Skin epidermis (tissue), 12 donors: ENCODE measurements at regions not wholly inside any gene's neighbourhood (a gene's known extent, or its start where the extent isn't known, plus 50 kb on each side); places are given as distances from the start of the nearest gene placed in this dataset.
"Not testable (repeated sequence)": the region's sequence is repeated elsewhere in the genome, so short reads cannot be mapped to it uniquely, and the experiment has no call there.

ENCODE experiments used
- H3K27ac ChIP-seq, 21 experiments: fragments of 200-600 bp; sonication (generic) in 11 of 21; one replicate each; pipeline ENCODE4 v1.5.0; 2020; ENCODE audit warnings: mild to moderate bottlenecking in 3 of 21, inconsistent platforms in 2 of 21, moderate library complexity in 2 of 21
- H3K4me3 ChIP-seq, 7 experiments: fragments of 200-600 bp; sonication (generic) in 2 of 7; one replicate each; pipeline ENCODE4 v1.5.0; 2020; ENCODE audit warnings: inconsistent platforms in 2 of 7, mild to moderate bottlenecking in 2 of 7, moderate library complexity in 1 of 7

DNA sequence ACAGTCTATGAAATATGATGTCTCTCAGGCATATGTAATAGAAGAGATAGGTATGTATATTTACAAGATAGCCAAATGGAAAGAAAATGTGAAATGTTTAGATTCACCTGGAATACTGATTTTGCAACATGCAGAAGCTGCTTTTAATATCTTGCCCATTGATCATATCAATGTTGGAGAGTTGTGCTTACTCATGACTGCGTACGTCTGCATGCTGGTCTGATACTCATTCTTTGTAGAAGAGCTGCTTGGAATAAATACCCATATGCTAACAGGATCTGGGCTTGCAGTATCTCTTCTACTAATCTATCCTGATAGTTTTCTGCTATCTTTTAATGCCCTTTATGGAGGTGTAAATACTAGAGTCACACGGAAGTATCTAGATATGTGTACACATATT lies 120.6 kb upstream of the FOXP2 start:
- no peak overlapping the region for H3K27ac ChIP-seq
- no peak overlapping the region for H3K4me3 ChIP-seq

DNA sequence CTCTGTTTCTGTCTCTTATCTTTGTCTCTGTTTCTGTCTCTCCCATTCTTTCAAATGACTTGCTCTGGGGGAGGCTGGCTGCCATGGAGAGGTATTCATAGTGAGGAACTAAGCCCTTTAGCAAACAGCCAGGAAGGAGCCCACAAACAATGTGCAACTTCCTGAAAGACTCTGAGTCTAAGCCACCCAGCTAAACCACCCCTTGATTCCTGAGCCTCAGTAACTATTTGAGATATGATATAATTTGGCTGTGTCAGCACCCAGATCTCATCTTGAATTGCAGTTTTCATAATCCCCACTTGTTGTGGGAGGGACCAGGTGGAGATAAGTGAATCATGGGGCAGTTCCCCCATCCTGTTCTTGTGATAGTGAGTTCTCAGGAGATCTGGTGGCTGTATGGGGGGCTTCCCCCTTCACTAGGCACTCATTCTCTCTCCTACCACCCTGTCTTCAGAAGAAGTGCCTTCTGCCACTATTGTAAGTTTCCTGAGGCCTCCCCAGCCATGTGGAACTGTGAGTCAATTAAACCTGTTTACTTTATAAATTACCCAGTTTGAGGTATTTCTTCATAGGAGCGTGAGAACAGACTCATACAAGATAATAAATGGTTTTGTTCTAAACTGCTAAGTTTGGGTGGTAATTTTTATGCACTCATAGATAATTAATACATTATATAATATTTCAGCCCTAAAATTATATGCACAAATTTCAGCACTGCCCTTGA lies 121.2 kb upstream of the FOXP2 start:
- H3K27ac ChIP-seq = no peak overlapping the region

GRCh38 chr7:114279901-114280300 lies 134.7 kb upstream of the FOXP2 start:
- no peak overlapping the region for H3K4me3 ChIP-seq

More for the DNA sequence above, 121.2 kb upstream of the FOXP2 start:
- no peak overlapping the region for H3K4me3 ChIP-seq

GRCh38 chr7:114273218-114273617 lies 141.4 kb upstream of the FOXP2 start:
- H3K27ac ChIP-seq = no peak overlapping the region
- no peak overlapping the region for H3K4me3 ChIP-seq

More at GRCh38 chr7:114279901-114280300, 134.7 kb upstream of the FOXP2 start:
- no peak overlapping the region for H3K27ac ChIP-seq

- H3K27ac ChIP-seq = no peak overlapping the region
- H3K4me3 ChIP-seq = no peak overlapping the region
Observed at GRCh38 chr7:114269714-114270113, 144.9 kb upstream of the FOXP2 start.

DNA sequence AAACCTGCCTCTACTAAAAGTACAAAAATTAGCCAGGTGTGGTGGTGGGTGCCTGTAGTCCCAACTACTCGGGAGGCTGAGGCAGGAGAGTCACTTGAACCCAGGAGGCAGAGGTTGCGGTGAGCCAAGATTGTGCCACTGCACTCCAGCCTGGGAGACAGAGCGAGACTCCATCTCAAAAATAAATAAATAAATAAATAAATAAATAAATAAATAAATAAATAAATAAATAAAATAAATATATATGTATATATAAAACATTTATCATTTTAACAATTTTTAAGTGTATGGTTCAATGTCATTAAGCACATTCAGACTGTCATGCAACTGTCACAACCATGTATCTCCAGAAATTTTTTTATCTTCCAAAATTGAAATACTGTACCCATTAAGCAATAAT lies 147.1 kb upstream of the FOXP2 start:
- not testable (repeated sequence) for H3K4me3 ChIP-seq, H3K27ac ChIP-seq

- no peak overlapping the region for H3K4me3 ChIP-seq
Observed at GRCh38 chr7:114264023-114264422, 150.6 kb upstream of the FOXP2 start.

DNA sequence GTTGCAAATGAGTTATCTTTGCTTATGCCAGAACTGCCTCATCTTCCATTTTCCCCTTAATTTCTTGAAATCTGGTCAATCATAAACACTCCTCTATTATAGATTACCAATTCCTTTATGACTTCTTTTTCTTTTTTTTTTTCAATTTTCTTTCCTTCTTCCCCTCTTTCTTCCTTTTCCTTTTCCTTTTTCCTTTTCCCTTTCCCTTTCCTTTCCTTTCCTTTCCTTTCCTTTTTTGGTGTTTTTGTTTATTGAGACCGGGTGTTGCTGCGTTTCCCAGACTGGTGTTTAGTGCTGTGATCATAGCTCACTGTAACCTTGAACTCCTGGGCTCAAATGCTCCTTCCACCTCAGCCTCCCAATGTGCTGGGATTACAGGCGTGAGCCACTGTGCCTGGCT lies 151.4 kb upstream of the FOXP2 start:
- H3K27ac ChIP-seq = no peak overlapping the region
- H3K4me3 ChIP-seq = no peak overlapping the region

More at GRCh38 chr7:114264023-114264422, 150.6 kb upstream of the FOXP2 start:
- no peak overlapping the region for H3K27ac ChIP-seq

GRCh38 chr7:114255404-114255841 lies 159.2 kb upstream of the FOXP2 start:
- H3K27ac ChIP-seq = no peak overlapping the region
- no peak overlapping the region for H3K4me3 ChIP-seq

DNA sequence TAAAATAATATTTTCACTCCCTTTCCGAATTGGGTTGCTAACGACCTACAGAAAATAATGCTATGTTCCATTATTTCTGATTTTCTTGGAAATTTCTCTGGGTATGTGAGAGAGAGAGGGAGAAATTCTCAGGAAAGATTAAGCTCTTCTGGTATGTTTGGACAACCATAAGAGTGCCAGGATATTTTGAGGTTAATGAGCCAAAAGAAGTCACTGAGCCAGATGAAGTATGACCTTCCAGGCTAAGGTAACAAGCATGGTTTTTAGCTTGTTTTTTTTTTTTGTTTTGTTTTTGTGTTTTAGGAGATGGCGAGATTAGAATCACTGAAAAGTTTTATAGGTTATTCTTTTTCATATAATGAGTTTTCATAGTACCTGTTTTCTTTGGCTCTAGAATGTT lies 171.0 kb upstream of the FOXP2 start:
- H3K4me3 ChIP-seq = no peak overlapping the region
- no peak overlapping the region for H3K27ac ChIP-seq

- no peak overlapping the region for H3K4me3 ChIP-seq
- H3K27ac ChIP-seq = no peak overlapping the region
Observed at GRCh38 chr7:114242992-114243507, 171.6 kb upstream of the FOXP2 start.

- Histone ChIP-seq H3K27ac (no peak overlapping the region), H3K4me3 (no peak overlapping the region)
Observed at GRCh38 chr7:114229246-114229645, 185.4 kb upstream of the FOXP2 start.

- Histone ChIP-seq H3K4me3 (no peak overlapping the region), H3K27ac (no peak overlapping the region)
Observed at GRCh38 chr7:114225784-114226183, 188.8 kb upstream of the FOXP2 start.

DNA sequence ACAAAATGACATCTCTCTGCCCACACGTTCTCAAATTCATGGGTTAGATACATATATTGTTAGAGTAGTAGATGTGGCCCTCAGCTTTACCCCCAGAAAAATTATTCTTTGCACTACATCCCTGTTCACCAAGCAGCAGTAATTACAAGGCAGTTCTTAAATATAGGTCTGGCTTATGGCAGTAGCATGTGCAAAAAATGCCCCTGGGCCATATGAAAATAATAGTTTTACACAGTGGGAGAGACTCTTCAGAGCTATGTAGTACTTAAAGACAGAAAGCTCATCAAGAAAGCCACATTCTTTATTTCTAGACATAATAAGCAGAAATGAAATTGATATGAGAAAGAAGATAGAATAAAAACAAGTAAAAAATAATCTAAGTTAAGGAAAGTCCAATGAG lies 196.3 kb upstream of the FOXP2 start:
- Histone ChIP-seq H3K4me3 (no peak overlapping the region), H3K27ac (no peak overlapping the region)

GRCh38 chr7:114217026-114217806 lies 197.4 kb upstream of the FOXP2 start:
- no peak overlapping the region for H3K27ac ChIP-seq
- no peak overlapping the region for H3K4me3 ChIP-seq

DNA sequence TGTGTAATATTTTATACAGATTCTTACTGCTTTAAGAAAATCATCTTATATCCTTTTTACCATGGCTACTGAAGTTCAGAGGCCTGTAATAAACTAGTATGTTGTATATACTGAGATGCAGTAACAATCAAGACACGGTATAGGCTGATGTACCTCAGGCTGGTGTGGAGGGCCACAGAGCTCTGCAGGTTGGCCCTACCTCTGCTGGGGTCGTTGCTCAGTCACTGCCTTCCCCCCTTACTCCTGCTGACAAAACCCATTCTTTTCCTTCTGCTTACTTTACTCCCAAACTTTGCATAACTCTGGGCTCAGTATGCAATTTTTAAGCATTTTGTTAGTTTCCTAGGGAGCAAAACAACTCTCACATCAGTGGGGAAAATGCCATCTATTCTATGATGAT lies 200.1 kb upstream of the FOXP2 start:
- Histone ChIP-seq H3K27ac (no peak overlapping the region), H3K4me3 (no peak overlapping the region)

DNA sequence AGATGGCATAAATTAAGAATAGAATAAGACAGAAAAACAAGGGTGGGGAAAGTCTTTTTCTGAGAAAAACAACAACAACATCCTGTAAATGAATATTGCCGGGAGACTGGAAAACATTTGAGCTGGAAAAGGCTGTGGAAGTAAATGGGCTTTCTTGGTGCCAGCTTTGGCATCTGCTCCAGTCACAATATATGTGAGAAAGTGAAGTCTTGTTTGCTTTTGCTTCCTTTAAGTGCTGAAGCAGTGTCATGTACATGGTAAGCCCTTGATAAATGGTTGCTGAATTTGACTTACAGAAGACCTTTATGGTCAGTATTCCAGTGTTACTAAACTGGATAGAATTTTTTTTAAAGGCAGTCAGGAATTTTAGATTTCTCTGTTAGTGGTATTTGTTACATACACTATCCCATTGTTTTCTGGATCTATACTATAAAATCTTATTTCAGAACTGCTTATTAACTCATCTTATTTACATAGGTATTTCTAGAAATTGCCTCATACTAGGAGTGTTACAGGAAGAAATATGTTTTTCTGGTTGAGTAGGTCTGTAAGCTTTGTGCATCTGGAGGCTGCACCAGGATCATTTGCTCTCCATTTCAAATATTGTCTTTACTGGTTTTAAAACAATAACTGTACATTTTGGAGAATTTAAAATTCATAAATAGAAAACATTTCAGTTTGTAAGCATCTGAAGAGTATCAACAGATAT lies 201.7 kb upstream of the FOXP2 start:
- no peak overlapping the region for H3K4me3 ChIP-seq
- peak overlapping the region in 2 of 21 experiments; percentile 28 to 46 for H3K27ac ChIP-seq

DNA sequence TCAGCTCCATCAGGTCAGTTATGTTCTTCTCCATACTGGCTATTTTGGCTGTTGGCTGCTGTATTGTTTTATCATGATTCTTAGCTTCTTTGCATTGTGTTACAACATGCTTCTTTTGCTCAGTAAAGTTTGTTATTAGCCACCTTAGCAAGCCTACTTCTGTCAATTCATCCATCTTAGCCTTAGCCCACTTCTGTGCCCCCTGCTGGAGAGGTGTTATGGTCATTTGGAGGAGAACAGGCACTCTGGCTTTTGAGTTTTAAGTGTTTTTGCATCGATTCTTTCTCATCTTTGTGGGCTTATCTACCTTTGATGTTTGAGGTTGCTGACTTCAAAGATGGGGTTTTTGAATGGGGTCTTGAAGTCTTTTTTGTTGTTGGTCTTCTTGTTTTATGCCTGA lies 204.6 kb upstream of the FOXP2 start:
- H3K4me3 ChIP-seq = no peak overlapping the region
- H3K27ac ChIP-seq = no peak overlapping the region

DNA sequence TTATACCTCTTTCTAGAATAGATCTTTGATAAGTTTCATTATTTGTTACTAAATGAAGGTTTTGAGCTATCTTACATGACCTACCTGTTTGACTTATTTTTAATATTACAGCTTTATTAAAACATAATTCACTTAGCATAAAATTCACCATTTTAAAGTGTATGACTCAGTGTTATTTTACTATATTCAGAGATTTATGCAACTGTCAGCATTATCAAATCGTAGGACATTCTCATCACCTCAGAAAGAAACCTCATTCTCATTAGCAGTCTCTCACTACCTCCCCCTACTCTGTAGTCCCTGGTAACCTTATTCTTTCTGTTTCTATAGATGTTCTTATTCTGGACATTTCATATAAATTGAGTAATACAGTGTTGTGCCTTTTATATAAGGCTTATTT lies 207.9 kb upstream of the FOXP2 start:
- no peak overlapping the region for H3K4me3 ChIP-seq
- no peak overlapping the region for H3K27ac ChIP-seq

GRCh38 chr7:114196517-114196916 lies 218.1 kb upstream of the FOXP2 start:
- H3K27ac ChIP-seq = no peak overlapping the region
- no peak overlapping the region for H3K4me3 ChIP-seq
